HG03095 (cell line): ENCODE measurements at regions not wholly inside any gene's neighbourhood (a gene's known extent, or its start where the extent isn't known, plus 50 kb on each side); places are given as distances from the start of the nearest gene placed in this dataset.
"Not testable (repeated sequence)": the region's sequence is repeated elsewhere in the genome, so short reads cannot be mapped to it uniquely, and the experiment has no call there.

ENCODE experiments used
- ATAC-seq: cut with Tn5 transposase; IDR thresholded peaks from one replicate; pipeline ENCODE4 v1.9.1; 2021; ENCODE audit warnings: moderate library complexity; ENCODE audit not compliant: unreplicated experiment

- no peak for ATAC-seq
These were observed 122.7 kb upstream of the GCFC2 start for GRCh38 chr2:75833386-75833785.

- no peak for ATAC-seq
These were observed 118.1 kb upstream of the GCFC2 start for GRCh38 chr2:75828826-75829225.

GRCh38 chr2:75823515-75823914 lies 112.8 kb upstream of the GCFC2 start:
- ATAC-seq = not testable (repeated sequence)

- no peak for ATAC-seq
These were observed 111.6 kb upstream of the GCFC2 start for GRCh38 chr2:75822336-75822735.

- ATAC-seq = no peak
These were observed 110.0 kb upstream of the GCFC2 start for GRCh38 chr2:75820693-75821092.

GRCh38 chr2:75810611-75811330 lies 100.1 kb upstream of the GCFC2 start:
- ATAC-seq = no peak

GRCh38 chr2:75808793-75809535 lies 98.2 kb upstream of the GCFC2 start:
- ATAC-seq = no peak

- ATAC-seq = no peak
These were observed 97.3 kb upstream of the GCFC2 start for GRCh38 chr2:75807992-75808391.

- ATAC-seq = peak; percentile 44
These were observed 90.7 kb upstream of the GCFC2 start for GRCh38 chr2:75801234-75801982.

- peak; percentile 75 for ATAC-seq
These were observed 89.7 kb upstream of the GCFC2 start for GRCh38 chr2:75800456-75800855.

GRCh38 chr2:75799859-75800258 lies 89.1 kb upstream of the GCFC2 start:
- peak; percentile 46 for ATAC-seq

- ATAC-seq = no peak
These were observed 87.9 kb upstream of the GCFC2 start for GRCh38 chr2:75798569-75798968.

- ATAC-seq = no peak
These were observed 82.3 kb upstream of the GCFC2 start for GRCh38 chr2:75792996-75793395.

GRCh38 chr2:75792146-75792545 lies 81.4 kb upstream of the GCFC2 start:
- no peak for ATAC-seq

- no peak for ATAC-seq
These were observed 80.2 kb upstream of the GCFC2 start for GRCh38 chr2:75790814-75791467.

GRCh38 chr2:75790121-75790813 lies 79.6 kb upstream of the GCFC2 start:
- ATAC-seq = no peak

GRCh38 chr2:75788902-75789301 lies 78.2 kb upstream of the GCFC2 start:
- no peak for ATAC-seq

GRCh38 chr2:75788154-75788553 lies 77.4 kb upstream of the GCFC2 start:
- ATAC-seq = no peak

- no peak for ATAC-seq
These were observed 76.9 kb upstream of the GCFC2 start for GRCh38 chr2:75787532-75788132.

GRCh38 chr2:75775311-75775823 lies 64.7 kb upstream of the GCFC2 start:
- ATAC-seq = no peak
